ENCODE measurements at regions not wholly inside any gene's neighbourhood (a gene's known extent, or its start where the extent isn't known, plus 50 kb on each side); places are given as distances from the start of the nearest gene placed in this dataset.
"Not testable (repeated sequence)": the region's sequence is repeated elsewhere in the genome, so short reads cannot be mapped to it uniquely, and the experiment has no call there.

DNA sequence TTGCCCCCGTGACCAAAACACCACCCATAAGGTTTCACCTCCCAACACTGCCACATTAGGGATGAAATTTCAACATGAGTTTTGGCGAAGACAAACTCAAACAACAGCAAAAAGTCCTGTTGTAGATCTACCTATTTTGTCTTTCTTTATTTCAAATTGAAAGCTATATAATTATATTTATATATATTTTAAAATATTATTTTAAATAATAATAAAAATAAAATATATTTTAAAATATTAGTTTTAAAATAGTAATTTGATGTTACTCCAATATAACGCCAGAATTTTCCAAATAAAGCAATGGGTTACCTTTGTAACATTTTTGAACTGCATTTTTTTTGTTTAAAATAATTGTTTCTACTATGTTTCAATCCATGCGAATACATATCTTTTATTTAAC, 263.5 kb upstream of the USP25 start:
- TF ChIP-seq POU2F2 (IDR thresholded peaks at IDR 0.05; ENCODE audit: low read depth, low read length) = no peak
- TF ChIP-seq SPI1 (IDR thresholded peaks at IDR 0.05; ENCODE audit: low read depth, low read length) = no peak
- TF ChIP-seq PAX5 (IDR thresholded peaks at IDR 0.05; ENCODE audit: insufficient read depth, low read length, severe bottlenecking) = no peak
- TF ChIP-seq TAF1 (IDR thresholded peaks at IDR 0.05; ENCODE audit: low read depth, low read length) = no peak
- no peak for TF ChIP-seq POLR2A (IDR thresholded peaks at IDR 0.05; ENCODE audit: low read depth, low read length)
- TF ChIP-seq POLR2AphosphoS5 (IDR thresholded peaks at IDR 0.05; ENCODE audit: low read depth, low read length) = no peak
- FAIRE-seq (no peak), DNase-seq (ENCODE audit: insufficient read length, low spot score) (no peak)

DNA sequence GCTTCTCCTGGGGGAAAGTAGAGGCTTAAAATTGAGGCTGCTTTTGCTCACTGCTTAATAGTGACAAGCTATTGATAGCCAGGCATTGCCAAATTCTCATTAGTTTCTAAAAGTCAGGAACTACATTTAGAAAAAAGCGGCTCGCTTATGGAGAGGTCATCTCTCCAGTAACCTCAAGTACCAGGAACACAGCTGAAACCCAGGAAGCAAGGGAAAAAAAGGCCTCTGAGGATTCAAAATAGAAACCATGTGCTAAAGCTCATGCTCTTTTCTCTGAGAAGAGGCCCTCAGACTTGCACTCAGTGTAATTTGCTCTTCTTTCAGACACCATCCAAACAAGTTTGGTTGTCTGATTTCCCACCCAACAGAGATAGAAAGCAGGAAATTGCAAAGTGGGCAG, 261.4 kb upstream of the USP25 start:
- DNase-seq (ENCODE audit: insufficient read length, low spot score) = no peak
- FAIRE-seq = no peak

DNA sequence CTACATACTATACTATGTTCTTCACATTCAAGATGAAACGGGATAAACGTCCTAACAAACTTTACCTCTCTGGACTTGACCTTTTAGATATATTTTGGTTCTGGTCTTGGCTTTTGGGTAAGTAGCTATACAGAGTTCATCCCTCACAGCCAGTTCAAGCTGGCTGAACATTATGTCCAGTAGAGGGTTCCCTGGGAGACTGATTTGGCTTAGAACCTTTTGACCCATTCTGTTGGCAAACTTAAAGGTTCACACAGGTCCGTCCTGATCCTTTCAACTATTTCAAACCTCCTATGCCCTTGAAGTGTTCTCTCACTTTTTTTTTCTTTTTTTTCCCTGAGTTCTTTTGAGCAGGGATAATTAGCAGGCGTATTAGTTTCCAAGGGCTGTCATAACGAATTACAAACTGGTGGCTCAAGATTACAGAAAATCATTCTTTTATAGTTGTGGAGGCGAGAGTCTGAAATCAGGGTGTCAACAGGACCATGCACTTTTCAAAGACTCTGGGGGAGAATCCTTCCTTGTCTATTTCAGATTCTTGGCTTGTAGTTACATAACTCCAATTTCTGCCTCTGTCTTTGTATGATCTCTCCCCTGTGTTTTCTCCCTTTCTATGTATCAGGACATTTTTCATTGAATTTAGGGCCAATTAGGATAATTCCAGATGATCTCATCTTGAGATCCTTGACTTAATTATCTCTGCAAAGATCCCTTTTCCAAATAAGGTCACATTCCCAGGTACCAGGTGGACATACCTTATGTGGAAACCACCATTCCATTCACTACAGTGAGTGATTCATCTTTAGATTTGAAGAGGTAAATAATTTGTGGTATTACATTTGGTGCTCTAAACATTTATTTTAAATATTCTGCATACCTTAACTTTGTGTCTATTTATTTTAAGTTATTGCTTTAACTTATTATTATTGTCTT, 257.4 kb upstream of the USP25 start:
- no peak for TF ChIP-seq PAX5 (IDR thresholded peaks at IDR 0.05; ENCODE audit: insufficient read depth, low read length, severe bottlenecking)
- TF ChIP-seq SPI1 (IDR thresholded peaks at IDR 0.05; ENCODE audit: low read depth, low read length) = no peak
- TF ChIP-seq POLR2AphosphoS5 (IDR thresholded peaks at IDR 0.05; ENCODE audit: low read depth, low read length) = no peak
- TF ChIP-seq TAF1 (IDR thresholded peaks at IDR 0.05; ENCODE audit: low read depth, low read length) = no peak
- TF ChIP-seq POU2F2 (IDR thresholded peaks at IDR 0.05; ENCODE audit: low read depth, low read length) = no peak
- TF ChIP-seq POLR2A (IDR thresholded peaks at IDR 0.05; ENCODE audit: low read depth, low read length) = no peak
- FAIRE-seq (no peak), DNase-seq (ENCODE audit: insufficient read length, low spot score) (no peak)

More for the DNA sequence above, 261.4 kb upstream of the USP25 start:
- TF ChIP-seq TAF1 (IDR thresholded peaks at IDR 0.05; ENCODE audit: low read depth, low read length) (no peak), POLR2AphosphoS5 (IDR thresholded peaks at IDR 0.05; ENCODE audit: low read depth, low read length) (no peak), PAX5 (IDR thresholded peaks at IDR 0.05; ENCODE audit: insufficient read depth, low read length, severe bottlenecking) (no peak), POU2F2 (IDR thresholded peaks at IDR 0.05; ENCODE audit: low read depth, low read length) (no peak), POLR2A (IDR thresholded peaks at IDR 0.05; ENCODE audit: low read depth, low read length) (no peak), SPI1 (IDR thresholded peaks at IDR 0.05; ENCODE audit: low read depth, low read length) (no peak)

DNA sequence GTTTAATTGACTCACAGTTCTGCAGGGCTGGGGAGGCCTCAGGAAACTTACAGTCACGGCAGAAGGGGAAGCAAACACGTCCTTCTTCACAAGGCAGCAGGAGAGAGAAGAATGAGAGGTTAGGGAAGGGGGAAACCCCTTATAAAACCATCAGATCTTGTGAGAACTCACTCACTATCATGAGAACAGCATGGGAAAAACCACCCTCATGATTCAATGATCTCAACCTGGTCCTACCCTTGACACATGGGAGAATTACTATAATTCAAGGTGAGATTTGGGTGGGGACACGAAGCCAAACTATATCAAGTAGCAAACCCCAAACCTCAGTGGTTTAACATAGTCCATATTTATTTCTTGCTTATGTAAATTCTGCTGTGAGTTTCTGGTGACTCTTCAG, 252.0 kb upstream of the USP25 start:
- FAIRE-seq; DNase-seq (ENCODE audit: insufficient read length, low spot score): not testable (repeated sequence)

DNA sequence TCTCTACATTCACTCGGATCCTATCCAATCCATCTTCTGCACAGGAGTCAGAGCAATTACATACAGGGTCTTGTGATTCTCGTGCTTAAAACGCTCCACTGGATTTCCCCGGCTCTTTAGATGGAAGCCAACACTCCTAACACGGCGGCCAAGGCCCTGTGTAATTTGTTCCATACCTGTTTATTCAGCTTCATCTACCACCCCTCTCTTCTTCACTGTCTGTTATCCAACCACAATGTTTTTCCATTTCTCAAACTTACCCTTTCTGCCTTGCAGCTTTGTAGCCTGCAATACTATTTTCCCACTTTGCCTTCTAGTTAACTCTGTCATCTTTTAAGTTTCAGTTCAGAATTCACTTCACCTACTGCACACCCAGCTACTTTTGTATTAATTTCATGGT, 249.6 kb upstream of the USP25 start:
- FAIRE-seq (no peak), DNase-seq (ENCODE audit: insufficient read length, low spot score) (no peak)
- TF ChIP-seq PAX5 (IDR thresholded peaks at IDR 0.05; ENCODE audit: insufficient read depth, low read length, severe bottlenecking) = no peak
- TF ChIP-seq POU2F2 (IDR thresholded peaks at IDR 0.05; ENCODE audit: low read depth, low read length) = no peak
- no peak for TF ChIP-seq SPI1 (IDR thresholded peaks at IDR 0.05; ENCODE audit: low read depth, low read length)
- no peak for TF ChIP-seq POLR2AphosphoS5 (IDR thresholded peaks at IDR 0.05; ENCODE audit: low read depth, low read length)

DNA sequence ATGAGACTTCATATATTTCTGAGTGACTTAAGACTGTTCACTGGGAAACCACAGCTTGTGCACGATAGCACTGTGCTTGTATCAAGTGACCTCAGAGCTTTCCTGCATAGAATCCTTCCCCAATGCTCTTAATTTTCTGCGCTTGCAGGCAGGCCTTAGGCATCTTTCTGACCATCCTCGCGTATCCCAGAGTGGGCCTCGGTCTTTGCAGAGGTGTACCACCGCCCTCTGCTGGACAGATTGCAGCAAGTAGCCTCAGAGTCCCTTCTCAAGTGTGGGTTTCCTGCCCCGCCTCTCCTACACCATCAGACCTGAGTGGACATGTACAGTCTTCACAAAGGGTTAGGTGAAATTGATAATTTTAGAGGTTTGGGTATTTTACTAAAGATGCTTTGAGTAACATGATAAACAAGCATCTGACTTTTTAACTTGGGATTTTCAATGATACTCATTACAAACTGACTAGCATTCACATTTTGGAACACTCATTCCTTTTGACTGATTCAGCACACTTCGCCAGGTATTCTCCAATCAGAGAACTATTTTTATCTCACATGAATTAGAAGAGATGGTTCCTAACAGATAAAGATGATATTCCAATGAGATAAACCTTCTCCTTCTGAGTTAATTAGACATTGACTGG, 246.5 kb upstream of the USP25 start:
- DNase-seq (ENCODE audit: insufficient read length, low spot score) (peak; percentile 12), FAIRE-seq (peak; percentile 95)
- no peak for TF ChIP-seq SPI1 (IDR thresholded peaks at IDR 0.05; ENCODE audit: low read depth, low read length)
- TF ChIP-seq POLR2A (IDR thresholded peaks at IDR 0.05; ENCODE audit: low read depth, low read length) = no peak
- no peak for TF ChIP-seq POU2F2 (IDR thresholded peaks at IDR 0.05; ENCODE audit: low read depth, low read length)
- TF ChIP-seq POLR2AphosphoS5 (IDR thresholded peaks at IDR 0.05; ENCODE audit: low read depth, low read length) = no peak
- no peak for TF ChIP-seq TAF1 (IDR thresholded peaks at IDR 0.05; ENCODE audit: low read depth, low read length)
- TF ChIP-seq PAX5 (IDR thresholded peaks at IDR 0.05; ENCODE audit: insufficient read depth, low read length, severe bottlenecking) = no peak

DNA sequence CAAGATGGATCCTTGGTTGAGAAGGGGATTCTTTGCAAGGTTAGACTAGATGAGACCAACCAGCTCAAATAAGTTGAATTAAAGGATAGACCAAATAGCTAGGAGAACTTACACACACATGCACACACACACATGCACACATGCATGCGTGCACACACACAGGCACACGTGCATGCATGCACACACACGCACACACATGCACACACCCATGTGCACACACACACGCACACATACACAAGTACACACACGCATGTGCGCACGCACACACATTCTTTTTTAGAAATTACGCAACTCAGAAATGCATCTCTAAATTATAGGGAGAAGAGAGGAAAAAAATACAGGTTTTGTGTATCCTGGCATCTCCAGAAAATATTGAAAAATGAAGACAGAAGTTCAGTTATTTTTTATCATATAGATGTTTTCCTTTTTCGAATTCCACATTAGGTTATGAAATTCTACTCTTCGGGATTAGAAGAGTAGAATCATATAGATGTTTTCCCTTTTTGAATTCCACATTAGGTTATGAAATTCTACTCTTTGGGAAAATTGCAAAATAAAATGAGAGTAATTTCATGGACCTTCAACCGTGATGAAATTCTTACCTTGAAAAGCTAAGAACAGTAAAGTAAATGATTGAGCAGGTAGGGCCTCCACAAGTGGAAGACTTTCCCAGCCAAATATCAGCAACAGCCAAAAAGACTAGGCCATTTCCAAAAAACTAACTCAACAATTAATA, 243.2 kb upstream of the USP25 start:
- FAIRE-seq (no peak), DNase-seq (ENCODE audit: insufficient read length, low spot score) (no peak)
- TF ChIP-seq SPI1 (IDR thresholded peaks at IDR 0.05; ENCODE audit: low read depth, low read length) (no peak), TAF1 (IDR thresholded peaks at IDR 0.05; ENCODE audit: low read depth, low read length) (no peak), POLR2A (IDR thresholded peaks at IDR 0.05; ENCODE audit: low read depth, low read length) (no peak), POU2F2 (IDR thresholded peaks at IDR 0.05; ENCODE audit: low read depth, low read length) (no peak), PAX5 (IDR thresholded peaks at IDR 0.05; ENCODE audit: insufficient read depth, low read length, severe bottlenecking) (no peak), POLR2AphosphoS5 (IDR thresholded peaks at IDR 0.05; ENCODE audit: low read depth, low read length) (no peak)

DNA sequence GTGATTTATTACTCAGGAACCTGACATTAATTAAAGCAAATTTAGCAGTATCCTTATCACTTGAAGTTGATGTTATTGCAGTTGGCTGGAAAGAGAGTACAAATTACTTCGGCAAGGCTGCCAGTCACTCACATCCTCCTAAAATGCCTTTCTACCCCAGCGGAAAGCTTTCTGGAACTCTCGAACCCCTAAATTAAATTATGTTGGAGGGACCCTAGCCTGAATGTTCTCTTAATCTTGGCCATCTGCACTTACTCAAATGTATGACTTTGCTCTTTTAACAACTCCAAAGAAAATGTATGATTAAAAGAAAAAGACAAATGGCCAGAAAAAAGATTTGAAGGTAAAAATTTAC, 242.6 kb upstream of the USP25 start:
- no peak for DNase-seq (ENCODE audit: insufficient read length, low spot score)
- TF ChIP-seq TAF1 (IDR thresholded peaks at IDR 0.05; ENCODE audit: low read depth, low read length) = no peak
- no peak for TF ChIP-seq POLR2AphosphoS5 (IDR thresholded peaks at IDR 0.05; ENCODE audit: low read depth, low read length)
- no peak for TF ChIP-seq POLR2A (IDR thresholded peaks at IDR 0.05; ENCODE audit: low read depth, low read length)
- no peak for TF ChIP-seq POU2F2 (IDR thresholded peaks at IDR 0.05; ENCODE audit: low read depth, low read length)
- TF ChIP-seq PAX5 (IDR thresholded peaks at IDR 0.05; ENCODE audit: insufficient read depth, low read length, severe bottlenecking) = no peak
- TF ChIP-seq SPI1 (IDR thresholded peaks at IDR 0.05; ENCODE audit: low read depth, low read length) = no peak
- no peak for FAIRE-seq

DNA sequence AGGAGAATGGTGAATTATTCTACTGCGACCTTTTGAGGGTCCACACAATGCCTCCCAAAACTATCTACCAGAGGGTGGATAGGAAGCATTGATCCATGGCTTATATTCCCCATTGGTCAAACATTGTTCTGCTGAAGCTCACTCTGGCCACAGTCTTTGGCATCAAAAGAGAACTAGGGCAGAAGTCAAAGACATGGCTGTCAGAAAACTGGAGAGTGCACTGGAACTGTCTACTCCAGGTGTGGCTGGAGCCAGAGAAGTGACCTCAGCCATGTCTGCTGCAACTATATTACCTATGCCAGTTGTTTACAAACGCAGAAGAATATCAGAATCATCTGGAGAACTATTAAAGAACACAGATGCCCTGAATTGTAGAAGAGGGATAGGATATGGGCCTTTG, 238.7 kb upstream of the USP25 start:
- FAIRE-seq = no peak
- TF ChIP-seq SPI1 (IDR thresholded peaks at IDR 0.05; ENCODE audit: low read depth, low read length) (no peak), TAF1 (IDR thresholded peaks at IDR 0.05; ENCODE audit: low read depth, low read length) (no peak), POU2F2 (IDR thresholded peaks at IDR 0.05; ENCODE audit: low read depth, low read length) (no peak), POLR2AphosphoS5 (IDR thresholded peaks at IDR 0.05; ENCODE audit: low read depth, low read length) (no peak), PAX5 (IDR thresholded peaks at IDR 0.05; ENCODE audit: insufficient read depth, low read length, severe bottlenecking) (no peak), POLR2A (IDR thresholded peaks at IDR 0.05; ENCODE audit: low read depth, low read length) (no peak)
- no peak for DNase-seq (ENCODE audit: insufficient read length, low spot score)
